ENCODE measurements at regions not wholly inside any gene's neighbourhood (a gene's known extent, or its start where the extent isn't known, plus 50 kb on each side); places are given as distances from the start of the nearest gene placed in this dataset.

GRCh38 chrX:131951166-131951565 is 71.9 kb upstream of the STK26 start:
- DNase-seq (ENCODE audit: low read depth in 1 of 2, low spot score in 1 of 2) = no peak
- TF ChIP-seq USF2 (IDR thresholded peaks at IDR 0.05) (no peak), RFX5 (IDR thresholded peaks at IDR 0.05) (no peak)
- ChIA-PET POLR2A (no interaction called here), CTCF (interaction anchor here (0.6 kb wide), 1 partner anchor 164 kb away, joined by 3 read pairs; no protein-coding TSS in a partner anchor)
- Histone ChIP-seq H3K9me3 (no peaks in the 10 kb centered on the region), H3K4me1 (no peaks in the 10 kb centered on the region), H3K4me3 (no peak overlapping the region), H3K27ac (no peak overlapping the region), H3K4me2 (no peak overlapping the region)
- no peak for FAIRE-seq
- ATAC-seq = no peak
- 4% methylated on average over 3 of the region's 3 CpGs for whole genome bisulfite sequencing (ENCODE audit: missing lambda C conversion rate)

DNA sequence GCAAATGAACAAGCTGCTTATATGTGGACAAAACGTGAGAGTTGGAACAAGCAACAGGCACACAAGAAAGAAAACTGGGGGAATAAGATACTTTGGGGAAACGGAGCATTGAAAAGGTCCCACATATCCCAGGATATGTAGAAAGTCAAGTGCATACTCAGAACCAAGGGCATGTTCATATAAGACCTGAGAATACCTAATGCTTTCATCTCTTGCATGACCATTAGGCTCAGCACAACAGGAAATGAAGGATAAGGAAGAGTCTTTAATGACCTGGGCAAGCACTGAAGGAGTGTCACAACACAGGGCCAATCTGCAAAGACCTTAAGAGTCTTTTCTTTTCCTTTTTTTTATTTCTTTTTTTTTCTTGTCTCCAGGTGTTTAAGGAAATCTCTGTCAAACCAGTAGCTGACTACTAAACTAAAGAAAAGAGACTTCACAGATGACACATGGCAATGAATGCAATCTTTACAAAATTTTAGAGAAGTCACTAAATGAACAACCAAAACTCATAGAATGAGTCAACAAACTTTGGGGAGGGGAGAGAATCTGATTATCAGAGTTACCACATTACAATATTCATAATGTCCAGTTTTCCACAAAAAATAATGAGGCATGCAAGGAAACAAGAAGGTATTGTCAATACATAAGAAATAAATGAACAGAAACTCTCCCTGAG is 67.9 kb upstream of the STK26 start:
- CTCF ChIA-PET = no interaction called here
- Histone ChIP-seq H3K27ac (no peak overlapping the region), H3K4me3 (no peak overlapping the region), H3K4me2 (no peak overlapping the region), H3K9me3 (no peaks in the 10 kb centered on the region), H3K4me1 (no peaks in the 10 kb centered on the region)
- DNase-seq (ENCODE audit: low read depth in 1 of 2, low spot score in 1 of 2) (no peak), ATAC-seq (no peak), FAIRE-seq (peak; percentile 43)
- 0% methylated on average over 2 of the region's 2 CpGs for WGBS (ENCODE audit: missing lambda C conversion rate)
- POLR2A ChIA-PET = no interaction called here
- TF ChIP-seq RAD21 (conservative IDR thresholded peaks at IDR 0.05 in 1 of 2, IDR thresholded peaks at IDR 0.05 in 1 of 2) = no peak
- TF ChIP-seq, protein P1, sequence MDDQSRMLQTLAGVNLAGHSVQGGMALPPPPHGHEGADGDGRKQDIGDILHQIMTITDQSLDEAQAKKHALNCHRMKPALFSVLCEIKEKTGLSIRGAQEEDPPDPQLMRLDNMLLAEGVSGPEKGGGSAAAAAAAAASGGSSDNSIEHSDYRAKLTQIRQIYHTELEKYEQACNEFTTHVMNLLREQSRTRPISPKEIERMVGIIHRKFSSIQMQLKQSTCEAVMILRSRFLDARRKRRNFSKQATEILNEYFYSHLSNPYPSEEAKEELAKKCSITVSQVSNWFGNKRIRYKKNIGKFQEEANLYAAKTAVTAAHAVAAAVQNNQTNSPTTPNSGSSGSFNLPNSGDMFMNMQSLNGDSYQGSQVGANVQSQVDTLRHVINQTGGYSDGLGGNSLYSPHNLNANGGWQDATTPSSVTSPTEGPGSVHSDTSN (IDR thresholded peaks at IDR 0.05) = no peak
- no peak for TF ChIP-seq SREBF2 (IDR thresholded peaks at IDR 0.05)
- no peak for TF ChIP-seq PHF8 (IDR thresholded peaks at IDR 0.05; ENCODE audit: borderline replicate concordance, low read depth)
- no peak for TF ChIP-seq HEYL (CRISPR knock-in tag; IDR thresholded peaks at IDR 0.05)
- TF ChIP-seq MAFK (IDR thresholded peaks at IDR 0.05; ENCODE audit: partially characterized antibody) = no peak
- no peak for TF ChIP-seq BCL3 (IDR thresholded peaks at IDR 0.05)
- TF ChIP-seq CBX2 (IDR thresholded peaks at IDR 0.05; ENCODE audit: borderline replicate concordance, low read depth) = no peak
- no peak for TF ChIP-seq POLR2A (IDR thresholded peaks at IDR 0.05; ENCODE audit: low read length)
- TF ChIP-seq ELK1 (IDR thresholded peaks at IDR 0.05; ENCODE audit: low read depth, low read length) = no peak
- TF ChIP-seq CTCF (IDR thresholded peaks at IDR 0.05) = no peak
- TF ChIP-seq KDM1A (IDR thresholded peaks at IDR 0.05; ENCODE audit: low read depth) = no peak
- TF ChIP-seq ZNF302 (CRISPR knock-in tag; IDR thresholded peaks at IDR 0.05) = no peak
- TF ChIP-seq E2F6 (IDR thresholded peaks at IDR 0.05; ENCODE audit: borderline replicate concordance, low read depth) = no peak

GRCh38 chrX:131958724-131959123 is 64.4 kb upstream of the STK26 start:
- no peaks in the 10 kb centered on the region for H3K9me3 ChIP-seq
- ChIA-PET CTCF (no interaction called here), POLR2A (no interaction called here)
- TF ChIP-seq ZFP36 (IDR thresholded peaks at IDR 0.05; ENCODE audit: borderline replicate concordance, partially characterized antibody) (no peak), CTCF (IDR thresholded peaks at IDR 0.05) (no peak), HOXB13 (CRISPR knock-in tag; IDR thresholded peaks at IDR 0.05; ENCODE audit: low read depth) (no peak), NR3C1 (IDR thresholded peaks at IDR 0.05) (no peak), CBX8 (IDR thresholded peaks at IDR 0.05) (no peak), MAX (IDR thresholded peaks at IDR 0.05) (no peak), HEYL (CRISPR knock-in tag; IDR thresholded peaks at IDR 0.05) (no peak), MAZ (IDR thresholded peaks at IDR 0.05; ENCODE audit: borderline replicate concordance, low read depth, low read length) (no peak)
- no peak overlapping the region for H3K4me3 ChIP-seq
- no peak overlapping the region for H3K27ac ChIP-seq
- ATAC-seq (no peak), FAIRE-seq (no peak), DNase-seq (ENCODE audit: low read depth in 1 of 2, low spot score in 1 of 2) (no peak)
- H3K4me2 ChIP-seq = no peak overlapping the region
- 0% methylated on average over 1 of the region's 1 CpG for WGBS (ENCODE audit: missing lambda C conversion rate)
- H3K4me1 ChIP-seq = no peaks in the 10 kb centered on the region

All from A549 (cell line).